SJCRH30 (cell line): ENCODE measurements at regions not wholly inside any gene's neighbourhood (a gene's known extent, or its start where the extent isn't known, plus 50 kb on each side); places are given as distances from the start of the nearest gene placed in this dataset.
A peak's percentile ranks its signal among the peaks of the same experiment; 100 is the strongest.

Experiments
- DNase-seq, 2 experiments: peaks; one replicate each; pipeline ENCODE4 v3.0.0-alpha.2; 2015 to 2020
- H3K27ac ChIP-seq: fragments of 250-450 bp; sonication (Bioruptor Pico); 2 replicates; pipeline ENCODE4 v1.5.1; 2020; ENCODE audit warnings: mild to moderate bottlenecking, moderate library complexity
- H3K27me3 ChIP-seq: fragments of 250-450 bp; sonication (Bioruptor Pico); 2 replicates; pipeline ENCODE4 v1.5.1; 2020; ENCODE audit warnings: mild to moderate bottlenecking, moderate library complexity
- H3K36me3 ChIP-seq: fragments of 250-450 bp; sonication (Bioruptor Pico); 2 replicates; pipeline ENCODE4 v1.5.1; 2020; ENCODE audit warnings: mild to moderate bottlenecking, moderate library complexity
- H3K4me1 ChIP-seq: fragments of 250-450 bp; sonication (Bioruptor Pico); 2 replicates; pipeline ENCODE4 v1.5.1; 2020; ENCODE audit warnings: mild to moderate bottlenecking, moderate library complexity
- H3K4me3 ChIP-seq: fragments of 250-450 bp; sonication (Bioruptor Pico); 2 replicates; pipeline ENCODE4 v1.5.1; 2020; ENCODE audit warnings: mild to moderate bottlenecking, moderate library complexity
- H3K9me3 ChIP-seq: fragments of 250-450 bp; sonication (Bioruptor Pico); replicated peaks from 2 replicates; pipeline ENCODE4 v1.5.1; 2020; ENCODE audit warnings: mild to moderate bottlenecking, moderate library complexity

GRCh38 chr5:130286971-130287370 is 382.7 kb downstream of the CHSY3 start:
- no peaks in the 10 kb centered on the region for H3K9me3 ChIP-seq
- no peak overlapping the region for H3K27ac ChIP-seq
- H3K27me3 ChIP-seq: no peaks in the 10 kb centered on the region
- H3K4me1 ChIP-seq: peaks cover 9% of the 10 kb centered on the region; the same call in 1 of the 2 replicates
- H3K4me3 ChIP-seq: no peak overlapping the region
- H3K36me3 ChIP-seq: no peaks in the 10 kb centered on the region
- DNase-seq: peak in 1 of 2 experiments; percentile 12

GRCh38 chr5:130282049-130282448 is 377.8 kb downstream of the CHSY3 start:
- DNase-seq: no peak
- Histone ChIP-seq H3K27me3 (no peaks in the 10 kb centered on the region), H3K36me3 (no peaks in the 10 kb centered on the region), H3K9me3 (no peaks in the 10 kb centered on the region), H3K4me3 (no peak overlapping the region), H3K27ac (no peak overlapping the region), H3K4me1 (peaks cover 4% of the 10 kb centered on the region; the same call in 1 of the 2 replicates)

- Histone ChIP-seq H3K36me3 (no peaks in the 10 kb centered on the region), H3K4me1 (no peaks in the 10 kb centered on the region), H3K4me3 (no peak overlapping the region), H3K27ac (no peak overlapping the region), H3K27me3 (no peaks in the 10 kb centered on the region), H3K9me3 (no peaks in the 10 kb centered on the region)
- no peak for DNase-seq
Measured at GRCh38 chr5:130280528-130281217, 376.4 kb downstream of the CHSY3 start.

GRCh38 chr5:130279386-130279785 is 375.1 kb downstream of the CHSY3 start:
- H3K27ac ChIP-seq: no peak overlapping the region
- DNase-seq: no peak
- no peaks in the 10 kb centered on the region for H3K36me3 ChIP-seq
- no peak overlapping the region for H3K4me3 ChIP-seq
- no peaks in the 10 kb centered on the region for H3K4me1 ChIP-seq
- H3K9me3 ChIP-seq: no peaks in the 10 kb centered on the region
- H3K27me3 ChIP-seq: no peaks in the 10 kb centered on the region

- Histone ChIP-seq H3K27me3 (no peaks in the 10 kb centered on the region), H3K4me3 (no peak overlapping the region), H3K9me3 (no peaks in the 10 kb centered on the region), H3K27ac (no peak overlapping the region), H3K36me3 (no peaks in the 10 kb centered on the region), H3K4me1 (no peaks in the 10 kb centered on the region)
- no peak for DNase-seq
Measured at GRCh38 chr5:130278136-130278535, 373.9 kb downstream of the CHSY3 start.

GRCh38 chr5:130277522-130277921 is 373.3 kb downstream of the CHSY3 start:
- no peak overlapping the region for H3K4me3 ChIP-seq
- DNase-seq: no peak
- H3K36me3 ChIP-seq: no peaks in the 10 kb centered on the region

GRCh38 chr5:130277002-130277401 is 372.7 kb downstream of the CHSY3 start:
- no peak for DNase-seq
- H3K4me3 ChIP-seq: no peak overlapping the region

More at GRCh38 chr5:130277522-130277921, 373.3 kb downstream of the CHSY3 start:
- Histone ChIP-seq H3K27me3 (no peaks in the 10 kb centered on the region), H3K4me1 (no peaks in the 10 kb centered on the region), H3K9me3 (no peaks in the 10 kb centered on the region), H3K27ac (no peak overlapping the region)

GRCh38 chr5:130272837-130273236 is 368.6 kb downstream of the CHSY3 start:
- H3K27me3 ChIP-seq: no peaks in the 10 kb centered on the region
- H3K36me3 ChIP-seq: no peaks in the 10 kb centered on the region
- no peaks in the 10 kb centered on the region for H3K4me1 ChIP-seq
- no peak overlapping the region for H3K27ac ChIP-seq
- no peaks in the 10 kb centered on the region for H3K9me3 ChIP-seq
- H3K4me3 ChIP-seq: no peak overlapping the region
- DNase-seq: no peak

More at GRCh38 chr5:130277002-130277401, 372.7 kb downstream of the CHSY3 start:
- H3K9me3 ChIP-seq: no peaks in the 10 kb centered on the region
- H3K27ac ChIP-seq: no peak overlapping the region
- no peaks in the 10 kb centered on the region for H3K27me3 ChIP-seq
- no peaks in the 10 kb centered on the region for H3K36me3 ChIP-seq
- H3K4me1 ChIP-seq: no peaks in the 10 kb centered on the region

GRCh38 chr5:130270786-130271185 is 366.5 kb downstream of the CHSY3 start:
- no peak for DNase-seq
- no peaks in the 10 kb centered on the region for H3K36me3 ChIP-seq
- no peaks in the 10 kb centered on the region for H3K27me3 ChIP-seq
- no peak overlapping the region for H3K27ac ChIP-seq
- H3K4me1 ChIP-seq: no peaks in the 10 kb centered on the region
- no peak overlapping the region for H3K4me3 ChIP-seq
- no peaks in the 10 kb centered on the region for H3K9me3 ChIP-seq

- Histone ChIP-seq H3K27ac (no peak overlapping the region), H3K9me3 (no peaks in the 10 kb centered on the region), H3K27me3 (no peaks in the 10 kb centered on the region), H3K36me3 (no peaks in the 10 kb centered on the region), H3K4me1 (no peaks in the 10 kb centered on the region), H3K4me3 (no peak overlapping the region)
- DNase-seq: no peak
Measured at GRCh38 chr5:130268489-130268888, 364.2 kb downstream of the CHSY3 start.

GRCh38 chr5:130267926-130268325 is 363.7 kb downstream of the CHSY3 start:
- no peaks in the 10 kb centered on the region for H3K9me3 ChIP-seq
- no peak for DNase-seq
- no peaks in the 10 kb centered on the region for H3K27me3 ChIP-seq
- no peaks in the 10 kb centered on the region for H3K36me3 ChIP-seq
- H3K4me1 ChIP-seq: no peaks in the 10 kb centered on the region
- H3K4me3 ChIP-seq: no peak overlapping the region
- H3K27ac ChIP-seq: no peak overlapping the region

- Histone ChIP-seq H3K9me3 (no peaks in the 10 kb centered on the region), H3K4me1 (no peaks in the 10 kb centered on the region), H3K36me3 (no peaks in the 10 kb centered on the region), H3K27ac (no peak overlapping the region), H3K4me3 (no peak overlapping the region), H3K27me3 (no peaks in the 10 kb centered on the region)
- no peak for DNase-seq
Measured at GRCh38 chr5:130260481-130260880, 356.2 kb downstream of the CHSY3 start.

- Histone ChIP-seq H3K36me3 (no peaks in the 10 kb centered on the region), H3K4me1 (no peaks in the 10 kb centered on the region), H3K27me3 (no peaks in the 10 kb centered on the region), H3K4me3 (no peak overlapping the region), H3K27ac (no peak overlapping the region), H3K9me3 (no peaks in the 10 kb centered on the region)
- DNase-seq: no peak
Measured at GRCh38 chr5:130251931-130252330, 347.7 kb downstream of the CHSY3 start.

- Histone ChIP-seq H3K9me3 (no peaks in the 10 kb centered on the region), H3K4me3 (no peak overlapping the region), H3K4me1 (no peaks in the 10 kb centered on the region), H3K36me3 (no peaks in the 10 kb centered on the region), H3K27ac (no peak overlapping the region), H3K27me3 (no peaks in the 10 kb centered on the region)
- DNase-seq: no peak
Measured at GRCh38 chr5:130243641-130244040, 339.4 kb downstream of the CHSY3 start.

- Histone ChIP-seq H3K9me3 (no peaks in the 10 kb centered on the region), H3K36me3 (no peaks in the 10 kb centered on the region), H3K4me3 (no peak overlapping the region), H3K27ac (no peak overlapping the region), H3K27me3 (no peaks in the 10 kb centered on the region), H3K4me1 (no peaks in the 10 kb centered on the region)
- no peak for DNase-seq
Measured at GRCh38 chr5:130237721-130238120, 333.5 kb downstream of the CHSY3 start.
